ENCODE measurements at regions not wholly inside any gene's neighbourhood (a gene's known extent, or its start where the extent isn't known, plus 50 kb on each side); places are given as distances from the start of the nearest gene placed in this dataset.

- TF ChIP-seq CTCF (IDR thresholded peaks at IDR 0.05; ENCODE audit: poor library complexity) (no peak), EZH2phosphoT487 (IDR thresholded peaks at IDR 0.05; ENCODE audit: low read depth, severe bottlenecking, unreplicated experiment) (no peak)
Measured at GRCh38 chr15:24857763-24858162, 97.0 kb upstream of the SNRPN start.
